ENCODE measurements at regions not wholly inside any gene's neighbourhood (a gene's known extent, or its start where the extent isn't known, plus 50 kb on each side); places are given as distances from the start of the nearest gene placed in this dataset.

DNA sequence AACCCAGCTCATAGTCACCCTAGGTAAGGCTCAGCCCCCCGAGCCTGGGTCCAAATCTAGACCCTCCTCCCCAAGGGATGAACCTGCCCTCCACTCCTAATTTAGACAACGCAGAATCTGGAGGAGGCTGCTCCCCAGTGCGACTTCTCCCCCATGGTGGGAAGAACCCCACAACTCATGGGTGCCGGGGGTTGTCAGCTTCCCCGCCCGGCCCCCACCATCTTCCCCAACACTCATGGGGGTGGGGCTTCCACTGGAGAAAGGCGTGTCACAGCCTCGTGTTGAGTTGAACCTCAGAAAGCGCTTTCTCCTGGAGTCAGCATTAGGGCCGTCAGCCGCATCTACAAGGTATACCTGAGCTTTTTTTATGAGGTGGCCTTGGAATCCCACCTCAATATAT lies 66.9 kb downstream of the IRX2 start (continued):
- TF ChIP-seq, protein P1, sequence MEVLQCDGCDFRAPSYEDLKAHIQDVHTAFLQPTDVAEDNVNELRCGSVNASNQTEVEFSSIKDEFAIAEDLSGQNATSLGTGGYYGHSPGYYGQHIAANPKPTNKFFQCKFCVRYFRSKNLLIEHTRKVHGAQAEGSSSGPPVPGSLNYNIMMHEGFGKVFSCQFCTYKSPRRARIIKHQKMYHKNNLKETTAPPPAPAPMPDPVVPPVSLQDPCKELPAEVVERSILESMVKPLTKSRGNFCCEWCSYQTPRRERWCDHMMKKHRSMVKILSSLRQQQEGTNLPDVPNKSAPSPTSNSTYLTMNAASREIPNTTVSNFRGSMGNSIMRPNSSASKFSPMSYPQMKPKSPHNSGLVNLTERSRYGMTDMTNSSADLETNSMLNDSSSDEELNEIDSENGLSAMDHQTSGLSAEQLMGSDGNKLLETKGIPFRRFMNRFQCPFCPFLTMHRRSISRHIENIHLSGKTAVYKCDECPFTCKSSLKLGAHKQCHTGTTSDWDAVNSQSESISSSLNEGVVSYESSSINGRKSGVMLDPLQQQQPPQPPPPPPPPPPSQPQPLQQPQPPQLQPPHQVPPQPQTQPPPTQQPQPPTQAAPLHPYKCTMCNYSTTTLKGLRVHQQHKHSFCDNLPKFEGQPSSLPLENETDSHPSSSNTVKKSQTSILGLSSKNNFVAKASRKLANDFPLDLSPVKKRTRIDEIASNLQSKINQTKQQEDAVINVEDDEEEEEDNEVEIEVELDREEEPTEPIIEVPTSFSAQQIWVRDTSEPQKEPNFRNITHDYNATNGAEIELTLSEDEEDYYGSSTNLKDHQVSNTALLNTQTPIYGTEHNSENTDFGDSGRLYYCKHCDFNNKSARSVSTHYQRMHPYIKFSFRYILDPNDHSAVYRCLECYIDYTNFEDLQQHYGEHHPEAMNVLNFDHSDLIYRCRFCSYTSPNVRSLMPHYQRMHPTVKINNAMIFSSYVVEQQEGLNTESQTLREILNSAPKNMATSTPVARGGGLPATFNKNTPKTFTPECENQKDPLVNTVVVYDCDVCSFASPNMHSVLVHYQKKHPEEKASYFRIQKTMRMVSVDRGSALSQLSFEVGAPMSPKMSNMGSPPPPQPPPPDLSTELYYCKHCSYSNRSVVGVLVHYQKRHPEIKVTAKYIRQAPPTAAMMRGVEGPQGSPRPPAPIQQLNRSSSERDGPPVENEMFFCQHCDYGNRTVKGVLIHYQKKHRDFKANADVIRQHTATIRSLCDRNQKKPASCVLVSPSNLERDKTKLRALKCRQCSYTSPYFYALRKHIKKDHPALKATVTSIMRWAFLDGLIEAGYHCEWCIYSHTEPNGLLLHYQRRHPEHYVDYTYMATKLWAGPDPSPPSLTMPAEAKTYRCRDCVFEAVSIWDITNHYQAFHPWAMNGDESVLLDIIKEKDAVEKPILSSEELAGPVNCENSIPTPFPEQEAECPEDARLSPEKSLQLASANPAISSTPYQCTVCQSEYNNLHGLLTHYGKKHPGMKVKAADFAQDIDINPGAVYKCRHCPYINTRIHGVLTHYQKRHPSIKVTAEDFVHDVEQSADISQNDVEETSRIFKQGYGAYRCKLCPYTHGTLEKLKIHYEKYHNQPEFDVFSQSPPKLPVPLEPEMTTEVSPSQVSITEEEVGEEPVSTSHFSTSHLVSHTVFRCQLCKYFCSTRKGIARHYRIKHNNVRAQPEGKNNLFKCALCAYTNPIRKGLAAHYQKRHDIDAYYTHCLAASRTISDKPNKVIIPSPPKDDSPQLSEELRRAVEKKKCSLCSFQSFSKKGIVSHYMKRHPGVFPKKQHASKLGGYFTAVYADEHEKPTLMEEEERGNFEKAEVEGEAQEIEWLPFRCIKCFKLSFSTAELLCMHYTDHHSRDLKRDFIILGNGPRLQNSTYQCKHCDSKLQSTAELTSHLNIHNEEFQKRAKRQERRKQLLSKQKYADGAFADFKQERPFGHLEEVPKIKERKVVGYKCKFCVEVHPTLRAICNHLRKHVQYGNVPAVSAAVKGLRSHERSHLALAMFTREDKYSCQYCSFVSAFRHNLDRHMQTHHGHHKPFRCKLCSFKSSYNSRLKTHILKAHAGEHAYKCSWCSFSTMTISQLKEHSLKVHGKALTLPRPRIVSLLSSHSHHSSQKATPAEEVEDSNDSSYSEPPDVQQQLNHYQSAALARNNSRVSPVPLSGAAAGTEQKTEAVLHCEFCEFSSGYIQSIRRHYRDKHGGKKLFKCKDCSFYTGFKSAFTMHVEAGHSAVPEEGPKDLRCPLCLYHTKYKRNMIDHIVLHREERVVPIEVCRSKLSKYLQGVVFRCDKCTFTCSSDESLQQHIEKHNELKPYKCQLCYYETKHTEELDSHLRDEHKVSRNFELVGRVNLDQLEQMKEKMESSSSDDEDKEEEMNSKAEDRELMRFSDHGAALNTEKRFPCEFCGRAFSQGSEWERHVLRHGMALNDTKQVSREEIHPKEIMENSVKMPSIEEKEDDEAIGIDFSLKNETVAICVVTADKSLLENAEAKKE (CRISPR knock-in tag; IDR thresholded peaks at IDR 0.05) = no peak
- TF ChIP-seq EZH2phosphoT487 (IDR thresholded peaks at IDR 0.05; ENCODE audit: unreplicated experiment) (no peak), NANOG (IDR thresholded peaks at IDR 0.05; ENCODE audit: borderline replicate concordance) (no peak), POLR2AphosphoS5 (IDR thresholded peaks at IDR 0.05; ENCODE audit: low read depth) (no peak), EZH2 (IDR thresholded peaks at IDR 0.05; ENCODE audit: low read depth, unreplicated experiment) (no peak), CREB1 (CRISPR knock-in tag; IDR thresholded peaks at IDR 0.05; ENCODE audit: low read depth) (no peak), JUNB (IDR thresholded peaks at IDR 0.05; ENCODE audit: unreplicated experiment) (no peak), STAT1 (IDR thresholded peaks at IDR 0.05; ENCODE audit: unreplicated experiment) (no peak), ZNF331 (CRISPR knock-in tag; IDR thresholded peaks at IDR 0.05; ENCODE audit: low read depth) (no peak)
- TF ChIP-seq, protein P2, sequence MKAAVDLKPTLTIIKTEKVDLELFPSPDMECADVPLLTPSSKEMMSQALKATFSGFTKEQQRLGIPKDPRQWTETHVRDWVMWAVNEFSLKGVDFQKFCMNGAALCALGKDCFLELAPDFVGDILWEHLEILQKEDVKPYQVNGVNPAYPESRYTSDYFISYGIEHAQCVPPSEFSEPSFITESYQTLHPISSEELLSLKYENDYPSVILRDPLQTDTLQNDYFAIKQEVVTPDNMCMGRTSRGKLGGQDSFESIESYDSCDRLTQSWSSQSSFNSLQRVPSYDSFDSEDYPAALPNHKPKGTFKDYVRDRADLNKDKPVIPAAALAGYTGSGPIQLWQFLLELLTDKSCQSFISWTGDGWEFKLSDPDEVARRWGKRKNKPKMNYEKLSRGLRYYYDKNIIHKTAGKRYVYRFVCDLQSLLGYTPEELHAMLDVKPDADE (IDR thresholded peaks at IDR 0.05) = no peak
- TF ChIP-seq, protein P3, sequence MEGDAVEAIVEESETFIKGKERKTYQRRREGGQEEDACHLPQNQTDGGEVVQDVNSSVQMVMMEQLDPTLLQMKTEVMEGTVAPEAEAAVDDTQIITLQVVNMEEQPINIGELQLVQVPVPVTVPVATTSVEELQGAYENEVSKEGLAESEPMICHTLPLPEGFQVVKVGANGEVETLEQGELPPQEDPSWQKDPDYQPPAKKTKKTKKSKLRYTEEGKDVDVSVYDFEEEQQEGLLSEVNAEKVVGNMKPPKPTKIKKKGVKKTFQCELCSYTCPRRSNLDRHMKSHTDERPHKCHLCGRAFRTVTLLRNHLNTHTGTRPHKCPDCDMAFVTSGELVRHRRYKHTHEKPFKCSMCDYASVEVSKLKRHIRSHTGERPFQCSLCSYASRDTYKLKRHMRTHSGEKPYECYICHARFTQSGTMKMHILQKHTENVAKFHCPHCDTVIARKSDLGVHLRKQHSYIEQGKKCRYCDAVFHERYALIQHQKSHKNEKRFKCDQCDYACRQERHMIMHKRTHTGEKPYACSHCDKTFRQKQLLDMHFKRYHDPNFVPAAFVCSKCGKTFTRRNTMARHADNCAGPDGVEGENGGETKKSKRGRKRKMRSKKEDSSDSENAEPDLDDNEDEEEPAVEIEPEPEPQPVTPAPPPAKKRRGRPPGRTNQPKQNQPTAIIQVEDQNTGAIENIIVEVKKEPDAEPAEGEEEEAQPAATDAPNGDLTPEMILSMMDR (conservative IDR thresholded peaks at IDR 0.05; ENCODE audit: low read depth in 2 of 2) = no peak

All from GM23338 (cell line).